H1 (cell line): ENCODE measurements at regions not wholly inside any gene's neighbourhood (a gene's known extent, or its start where the extent isn't known, plus 50 kb on each side); places are given as distances from the start of the nearest gene placed in this dataset.

Source experiments
- CTCF ChIA-PET: fragments of 300-600 bp; sonication (Branson Sonifier 250); formaldehyde crosslinking; loops from one replicate; lab custom pipeline; 2021; ENCODE audit not compliant: partially characterized antibody; lab: Charles Lee
- POLR2A ChIA-PET: fragments of 300-600 bp; sonication (Branson Sonifier 250); formaldehyde crosslinking; loops from one replicate; lab custom pipeline; 2021; ENCODE audit warnings: inconsistent platforms; ENCODE audit not compliant: partially characterized antibody; lab: Charles Lee
- DNase-seq, 2 experiments: peaks; one replicate each; pipeline versions ENCODE4 v3.0.0 to v3.0.0-alpha.2; 2010 to 2022; ENCODE audit warnings: low spot score in 2 of 2, low read depth in 1 of 2, mixed read lengths in 1 of 2
- FAIRE-seq: peaks from 2 replicates; lab custom pipeline; 2011; peaks lifted over from hg19 to GRCh38; lab: Jason Lieb, UNC
- H2AFZ ChIP-seq: 2 replicates; pipeline ENCODE4 v1.8.1; 2012; ENCODE audit warnings: low read length, inconsistent platforms
- H2AK5ac ChIP-seq: 2 replicates; pipeline ENCODE4 v1.6.1; 2013; ENCODE audit warnings: low read depth, low read length
- H2BK120ac ChIP-seq: replicated peaks from 2 replicates; pipeline ENCODE3; 2013; ENCODE audit warnings: low read depth, low read length, inconsistent platforms
- H2BK12ac ChIP-seq: 2 replicates; pipeline ENCODE4 v1.6.1; 2013; ENCODE audit warnings: low read depth, low read length
- H2BK15ac ChIP-seq: 2 replicates; pipeline ENCODE4 v1.6.1; 2013; ENCODE audit warnings: low read length
- H2BK20ac ChIP-seq: 2 replicates; pipeline ENCODE4 v1.6.1; 2013; ENCODE audit warnings: low read length
- H2BK5ac ChIP-seq: 2 replicates; pipeline ENCODE4 v1.6.1; 2013; ENCODE audit warnings: low read depth, low read length
- H3K14ac ChIP-seq: 2 replicates; pipeline ENCODE4 v1.6.1; 2013; ENCODE audit warnings: inconsistent platforms; ENCODE audit not compliant: insufficient read length
- H3K18ac ChIP-seq: 2 replicates; pipeline ENCODE4 v1.6.1; 2013; ENCODE audit warnings: low read length; ENCODE audit errors: extremely low read depth
- H3K23ac ChIP-seq: 2 replicates; pipeline ENCODE4 v1.6.1; 2013; ENCODE audit warnings: inconsistent platforms; ENCODE audit not compliant: insufficient read length
- H3K23me2 ChIP-seq: 2 replicates; pipeline ENCODE4 v1.6.1; 2013; ENCODE audit warnings: low read depth, low read length
- H3K27ac ChIP-seq: 2 replicates; pipeline ENCODE4 v1.6.1; 2011; ENCODE audit warnings: low read depth, low read length, inconsistent platforms
- H3K27me3 ChIP-seq, 4 experiments: replicated peaks in 1 of 4; 1 replicate in 1 of 4; 2 replicates in 3 of 4; pipeline versions ENCODE4 v1.6.1 to v1.8.1; 2011 to 2013; ENCODE audit warnings: low read length in 3 of 4, mild to moderate bottlenecking in 3 of 4, inconsistent platforms in 2 of 4, mixed read lengths in 2 of 4, moderate library complexity in 1 of 4; ENCODE audit not compliant: control insufficient read depth in 3 of 4, insufficient read depth in 3 of 4; ENCODE audit errors: extremely low read depth in 1 of 4
- H3K36me3 ChIP-seq, 4 experiments: 2 replicates each; pipeline versions ENCODE4 v1.6.1 to v1.8.1; 2011 to 2013; ENCODE audit warnings: mild to moderate bottlenecking in 4 of 4, low read length in 3 of 4, moderate library complexity in 2 of 4, control low read depth in 1 of 4, inconsistent platforms in 1 of 4; ENCODE audit not compliant: insufficient read depth in 4 of 4, control insufficient read depth in 2 of 4
- H3K4ac ChIP-seq: replicated peaks from 2 replicates; pipeline ENCODE3; 2013; ENCODE audit warnings: low read length, low read depth, mixed read lengths, inconsistent platforms; ENCODE audit not compliant: insufficient read length
- H3K4me1 ChIP-seq, 4 experiments: replicated peaks in 1 of 4; 1 replicate in 1 of 4; 2 replicates in 3 of 4; pipeline versions ENCODE4 v1.6.1 to v1.8.1; 2011 to 2013; ENCODE audit warnings: low read length in 3 of 4, inconsistent platforms in 2 of 4, mixed read lengths in 1 of 4; ENCODE audit not compliant: insufficient read depth in 4 of 4, control insufficient read depth in 3 of 4
- H3K4me2 ChIP-seq, 2 experiments: 2 replicates each; pipeline versions ENCODE4 v1.6.1 to v1.8.1; 2011 to 2013; ENCODE audit warnings: low read depth in 2 of 2, low read length in 2 of 2, control low read depth in 1 of 2, inconsistent platforms in 1 of 2, mild to moderate bottlenecking in 1 of 2; ENCODE audit not compliant: insufficient read depth in 1 of 2
- H3K4me3 ChIP-seq, 4 experiments: fragments of 200-600, 300-600 bp in 1 of 4; sonication (generic), shearing (Covaris generic), sonication (Bioruptor Twin) in 1 of 4; 2 replicates each; pipeline versions ENCODE4 v1.5.1 to v1.8.1; 2011 to 2016; ENCODE audit warnings: low read length in 4 of 4, low read depth in 3 of 4, control low read depth in 2 of 4, inconsistent platforms in 2 of 4, mild to moderate bottlenecking in 2 of 4, mixed read lengths in 1 of 4, moderate library complexity in 1 of 4; ENCODE audit not compliant: insufficient read depth in 2 of 4; ENCODE audit errors: extremely low read depth in 1 of 4
- H3K56ac ChIP-seq: replicated peaks from 2 replicates; pipeline ENCODE3; 2013; ENCODE audit warnings: low read depth, mild to moderate bottlenecking, mixed read lengths, low read length, inconsistent platforms; ENCODE audit not compliant: insufficient read length
- H3K79me1 ChIP-seq: 2 replicates; pipeline ENCODE4 v1.6.1; 2013; ENCODE audit warnings: low read depth, low read length, control low read depth
- H3K79me2 ChIP-seq, 2 experiments: 2 replicates each; pipeline versions ENCODE4 v1.6.1 to v1.8.1; 2012 to 2013; ENCODE audit warnings: low read length in 2 of 2, mild to moderate bottlenecking in 2 of 2, inconsistent platforms in 1 of 2; ENCODE audit not compliant: insufficient read depth in 2 of 2, control insufficient read depth in 1 of 2
- H3K9ac ChIP-seq, 4 experiments: replicated peaks in 1 of 4; 1 replicate in 1 of 4; 2 replicates in 3 of 4; pipeline versions ENCODE4 v1.6.1 to v1.8.1; 2011 to 2013; ENCODE audit warnings: low read depth in 3 of 4, low read length in 3 of 4, control low read depth in 2 of 4, mild to moderate bottlenecking in 2 of 4, moderate library complexity in 2 of 4, inconsistent platforms in 1 of 4; ENCODE audit errors: extremely low read depth in 1 of 4
- H3K9me3 ChIP-seq, 2 experiments: 2 replicates each; pipeline versions ENCODE4 v1.6.1 to v1.8.1; 2012 to 2013; ENCODE audit warnings: mild to moderate bottlenecking in 2 of 2, moderate library complexity in 2 of 2, control low read depth in 1 of 2, inconsistent platforms in 1 of 2, low read depth in 1 of 2, low read length in 1 of 2, mixed read lengths in 1 of 2; ENCODE audit not compliant: insufficient read depth in 2 of 2
- H4K20me1 ChIP-seq, 2 experiments: replicated peaks in 1 of 2; 2 replicates each; pipeline versions ENCODE3 to v1.8.1; 2011 to 2013; ENCODE audit warnings: inconsistent platforms in 2 of 2, low read length in 2 of 2, mild to moderate bottlenecking in 1 of 2; ENCODE audit not compliant: insufficient read depth in 2 of 2, control insufficient read depth in 1 of 2
- H4K5ac ChIP-seq: 2 replicates; pipeline ENCODE4 v1.6.1; 2013; ENCODE audit warnings: low read length, low read depth, mixed read lengths, inconsistent platforms; ENCODE audit not compliant: insufficient read length
- H4K8ac ChIP-seq: 2 replicates; pipeline ENCODE4 v1.8.0; 2013; ENCODE audit warnings: mild to moderate bottlenecking, moderate library complexity, low read length, inconsistent platforms; ENCODE audit not compliant: insufficient read depth; ENCODE audit errors: extremely low read depth
- H4K91ac ChIP-seq: replicated peaks from 2 replicates; pipeline ENCODE3; 2013; ENCODE audit warnings: low read length, mixed read lengths, inconsistent platforms; ENCODE audit not compliant: insufficient read length
- BRCA1 ChIP-seq: IDR thresholded peaks from 2 replicates; pipeline ENCODE4 v1.6.1; 2012; ENCODE audit warnings: low read depth, low read length, improper control_type of control experiment
- CHD1 ChIP-seq: IDR thresholded peaks from 2 replicates; pipeline ENCODE4 v1.6.1; 2012; ENCODE audit warnings: low read depth, low read length, improper control_type of control experiment
- MAFK ChIP-seq: IDR thresholded peaks from 2 replicates; pipeline ENCODE4 v1.6.1; 2012; ENCODE audit warnings: low read depth, mild to moderate bottlenecking, improper control_type of control experiment, low read length
- NANOG ChIP-seq: IDR thresholded peaks from 2 replicates; pipeline ENCODE4 v1.6.1; 2011; ENCODE audit warnings: low read length, low read depth, mild to moderate bottlenecking, inconsistent platforms; ENCODE audit not compliant: insufficient read depth, poor library complexity, severe bottlenecking
- POU5F1 ChIP-seq: IDR thresholded peaks from 2 replicates; pipeline ENCODE4 v1.6.1; 2011; ENCODE audit warnings: low read depth, mild to moderate bottlenecking, low read length, moderate library complexity
- WGBS, 2 experiments: shearing (Covaris generic) in 1 of 2; methylation state at CpG; one replicate each; pipeline versions ENCODE4 v1.1.6 to v1.1.7; 2013 to 2015; ENCODE audit warnings: low lambda C conversion rate in 2 of 2, mixed read lengths in 2 of 2, inconsistent platforms in 1 of 2, low coverage in 1 of 2, missing lambda C conversion rate in 1 of 2; ENCODE audit not compliant: insufficient replicate concordance in 2 of 2, insufficient coverage in 1 of 2, insufficient read length in 1 of 2; ENCODE audit errors: extremely low coverage in 1 of 2, missing lambda C conversion rate in 1 of 2; 5-methylcytosine and 5-hydroxymethylcytosine counted together
- TF ChIP-seq, protein P1 (sequence below): IDR thresholded peaks from 2 replicates; pipeline ENCODE4 v1.6.1; 2012; ENCODE audit warnings: inconsistent platforms

DNA sequence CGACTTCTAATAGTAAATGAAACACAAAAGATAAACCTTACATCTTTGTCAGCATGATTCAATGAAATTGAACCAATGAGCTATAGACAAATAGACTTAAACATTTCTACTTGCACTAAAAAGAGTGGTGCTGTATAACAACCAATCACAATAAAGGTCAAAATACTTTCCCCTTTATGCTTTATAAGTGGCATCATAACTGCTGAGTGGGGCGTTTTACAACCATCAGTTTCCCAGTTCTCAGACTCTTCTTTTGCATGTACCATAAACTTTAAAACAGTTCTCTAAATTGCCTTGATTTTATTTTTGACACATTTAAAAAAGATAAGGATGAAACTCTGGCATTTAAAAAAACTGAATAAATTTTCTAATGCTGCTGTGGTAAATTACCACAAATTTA is 356.2 kb downstream of the NNT start:
- Histone ChIP-seq H3K56ac (no peak overlapping the region), H2AK5ac (no peak overlapping the region), H3K27me3 (no peaks in the 10 kb centered on the region), H4K8ac (no peak overlapping the region), H3K9ac (no peak overlapping the region), H3K9me3 (no peaks in the 10 kb centered on the region), H2AFZ (no peak overlapping the region), H3K14ac (no peak overlapping the region), H3K4me2 (no peak overlapping the region), H3K27ac (no peak overlapping the region), H2BK20ac (no peak overlapping the region), H4K20me1 (no peaks in the 10 kb centered on the region), H2BK15ac (no peak overlapping the region), H3K79me2 (no peaks in the 10 kb centered on the region), H3K4me1 (no peaks in the 10 kb centered on the region), H3K18ac (no peak overlapping the region), H3K4ac (no peak overlapping the region), H4K5ac (no peak overlapping the region), H3K36me3 (no peaks in the 10 kb centered on the region), H2BK5ac (no peak overlapping the region), H2BK120ac (no peak overlapping the region), H3K23ac (no peak overlapping the region), H3K79me1 (no peaks in the 10 kb centered on the region), H3K4me3 (no peak overlapping the region), H2BK12ac (no peak overlapping the region), H4K91ac (no peak overlapping the region), H3K23me2 (no peaks in the 10 kb centered on the region)
- FAIRE-seq (no peak), DNase-seq (no peak)
- POLR2A ChIA-PET = no interaction called here
- CTCF ChIA-PET = no interaction called here
- TF ChIP-seq MAFK = no peak
- TF ChIP-seq, protein P1, sequence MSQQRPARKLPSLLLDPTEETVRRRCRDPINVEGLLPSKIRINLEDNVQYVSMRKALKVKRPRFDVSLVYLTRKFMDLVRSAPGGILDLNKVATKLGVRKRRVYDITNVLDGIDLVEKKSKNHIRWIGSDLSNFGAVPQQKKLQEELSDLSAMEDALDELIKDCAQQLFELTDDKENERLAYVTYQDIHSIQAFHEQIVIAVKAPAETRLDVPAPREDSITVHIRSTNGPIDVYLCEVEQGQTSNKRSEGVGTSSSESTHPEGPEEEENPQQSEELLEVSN = no peak
- no peak for TF ChIP-seq POU5F1
- TF ChIP-seq CHD1 = no peak
- TF ChIP-seq BRCA1 = no peak
- no peak for TF ChIP-seq NANOG
- WGBS, 2 experiments = 92% methylated on average over 2 of the region's 2 CpGs; no CpG with 5 or more reads in 1 of the 2 experiments
